PC-3 (cell line): ENCODE measurements at regions not wholly inside any gene's neighbourhood (a gene's known extent, or its start where the extent isn't known, plus 50 kb on each side); places are given as distances from the start of the nearest gene placed in this dataset.
"Not testable (repeated sequence)": the region's sequence is repeated elsewhere in the genome, so short reads cannot be mapped to it uniquely, and the experiment has no call there.

Experiments
- EZH2 ChIP-seq: fragments of 300-600 bp; sonication (generic); IDR thresholded peaks from one replicate; pipeline ENCODE4 v1.6.1; 2017; ENCODE audit warnings: antibody characterized with exemption, mild to moderate bottlenecking, low read length; ENCODE audit not compliant: unreplicated experiment
- EZH2phosphoT487 ChIP-seq: fragments of 300-600 bp; sonication (generic); IDR thresholded peaks from 2 replicates; pipeline ENCODE4 v1.6.1; 2018; ENCODE audit warnings: mild to moderate bottlenecking, antibody characterized with exemption, low read length, borderline replicate concordance
- TF ChIP-seq, protein P1 (sequence below): fragments of 300-600 bp; sonication (generic); conservative IDR thresholded peaks from 2 replicates; pipeline ENCODE4 v1.5.1; 2017; ENCODE audit warnings: antibody characterized with exemption, low read depth, mild to moderate bottlenecking, low read length

DNA sequence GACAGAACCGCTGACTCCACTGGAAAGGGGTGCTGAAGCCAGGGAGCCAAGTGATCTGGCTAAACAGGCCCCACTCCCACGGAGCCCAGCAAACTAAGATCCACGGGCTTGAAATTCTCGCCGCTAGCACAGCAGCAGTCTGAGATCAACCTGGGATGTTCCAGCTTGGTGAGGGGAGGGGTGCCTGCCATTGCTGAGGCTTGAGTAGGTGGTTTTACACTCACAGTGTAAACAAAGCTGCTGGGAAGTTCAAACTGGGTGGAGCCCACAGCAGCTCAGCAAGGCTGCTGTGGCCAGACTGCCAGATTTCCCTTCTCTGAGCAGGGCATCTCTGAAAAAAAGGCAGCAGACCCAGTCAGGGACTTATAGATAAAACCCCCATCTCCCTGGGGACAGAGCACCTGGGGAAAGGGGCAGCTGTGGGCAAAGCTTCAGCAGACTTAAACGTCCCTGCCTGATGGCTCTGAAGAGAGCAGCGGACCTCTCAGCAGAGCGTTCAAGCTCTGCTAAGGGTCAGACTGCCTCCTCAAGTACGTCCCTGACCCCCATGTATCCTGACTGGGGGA is 101.8 kb downstream of the HNRNPD start:
- TF ChIP-seq, protein P1, sequence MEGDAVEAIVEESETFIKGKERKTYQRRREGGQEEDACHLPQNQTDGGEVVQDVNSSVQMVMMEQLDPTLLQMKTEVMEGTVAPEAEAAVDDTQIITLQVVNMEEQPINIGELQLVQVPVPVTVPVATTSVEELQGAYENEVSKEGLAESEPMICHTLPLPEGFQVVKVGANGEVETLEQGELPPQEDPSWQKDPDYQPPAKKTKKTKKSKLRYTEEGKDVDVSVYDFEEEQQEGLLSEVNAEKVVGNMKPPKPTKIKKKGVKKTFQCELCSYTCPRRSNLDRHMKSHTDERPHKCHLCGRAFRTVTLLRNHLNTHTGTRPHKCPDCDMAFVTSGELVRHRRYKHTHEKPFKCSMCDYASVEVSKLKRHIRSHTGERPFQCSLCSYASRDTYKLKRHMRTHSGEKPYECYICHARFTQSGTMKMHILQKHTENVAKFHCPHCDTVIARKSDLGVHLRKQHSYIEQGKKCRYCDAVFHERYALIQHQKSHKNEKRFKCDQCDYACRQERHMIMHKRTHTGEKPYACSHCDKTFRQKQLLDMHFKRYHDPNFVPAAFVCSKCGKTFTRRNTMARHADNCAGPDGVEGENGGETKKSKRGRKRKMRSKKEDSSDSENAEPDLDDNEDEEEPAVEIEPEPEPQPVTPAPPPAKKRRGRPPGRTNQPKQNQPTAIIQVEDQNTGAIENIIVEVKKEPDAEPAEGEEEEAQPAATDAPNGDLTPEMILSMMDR, result not testable (repeated sequence)
- not testable (repeated sequence) for TF ChIP-seq EZH2, EZH2phosphoT487
